Endometrium (tissue), 2 donors: ENCODE measurements at regions not wholly inside any gene's neighbourhood (a gene's known extent, or its start where the extent isn't known, plus 50 kb on each side); places are given as distances from the start of the nearest gene placed in this dataset.

ENCODE experiments used
- FAIRE-seq: peaks from 2 replicates; lab custom pipeline; 2012; peaks lifted over from hg19 to GRCh38; lab: Jason Lieb, UNC
- donor health status: control.
- donor health status: control.

GRCh38 chr1:29835874-29836273 lies 599.6 kb downstream of the PTPRU start:
- no peak for FAIRE-seq

- FAIRE-seq, result no peak
Measured at GRCh38 chr1:29835406-29835805, 599.1 kb downstream of the PTPRU start.

- no peak for FAIRE-seq
Measured at GRCh38 chr1:29833581-29833980, 597.3 kb downstream of the PTPRU start.

GRCh38 chr1:29832936-29833335 lies 596.6 kb downstream of the PTPRU start:
- no peak for FAIRE-seq

- FAIRE-seq, result no peak
Measured at GRCh38 chr1:29832471-29832870, 596.1 kb downstream of the PTPRU start.

- no peak for FAIRE-seq
Measured at GRCh38 chr1:29831500-29832117, 595.3 kb downstream of the PTPRU start.

GRCh38 chr1:29830916-29831315 lies 594.6 kb downstream of the PTPRU start:
- no peak for FAIRE-seq

GRCh38 chr1:29830383-29830782 lies 594.1 kb downstream of the PTPRU start:
- FAIRE-seq, result no peak

GRCh38 chr1:29829448-29830344 lies 593.4 kb downstream of the PTPRU start:
- no peak for FAIRE-seq

- no peak for FAIRE-seq
Measured at GRCh38 chr1:29828526-29829447, 592.5 kb downstream of the PTPRU start.

- FAIRE-seq, result no peak
Measured at GRCh38 chr1:29827801-29828525, 591.6 kb downstream of the PTPRU start.

GRCh38 chr1:29827237-29827750 lies 591.0 kb downstream of the PTPRU start:
- FAIRE-seq, result no peak

- no peak for FAIRE-seq
Measured at GRCh38 chr1:29826646-29827045, 590.3 kb downstream of the PTPRU start.

- no peak for FAIRE-seq
Measured at GRCh38 chr1:29825941-29826415, 589.7 kb downstream of the PTPRU start.

- no peak for FAIRE-seq
Measured at GRCh38 chr1:29825274-29825940, 589.1 kb downstream of the PTPRU start.

- FAIRE-seq, result no peak
Measured at GRCh38 chr1:29824511-29825273, 588.4 kb downstream of the PTPRU start.

- FAIRE-seq, result no peak
Measured at GRCh38 chr1:29824025-29824424, 587.7 kb downstream of the PTPRU start.

GRCh38 chr1:29823561-29823960 lies 587.2 kb downstream of the PTPRU start:
- FAIRE-seq, result no peak

GRCh38 chr1:29821605-29822004 lies 585.3 kb downstream of the PTPRU start:
- FAIRE-seq, result no peak

- no peak for FAIRE-seq
Measured at GRCh38 chr1:29820401-29820800, 584.1 kb downstream of the PTPRU start.
